Choroid plexus epithelial cell (primary cell): ENCODE measurements at regions not wholly inside any gene's neighbourhood (a gene's known extent, or its start where the extent isn't known, plus 50 kb on each side); places are given as distances from the start of the nearest gene placed in this dataset.

Experiments used
- DNase-seq: peaks from one replicate; pipeline ENCODE4 v3.0.0-alpha.2; 2010; ENCODE audit warnings: low read depth
- H3K4me3 ChIP-seq: 2 replicates; pipeline ENCODE4 v1.5.1; 2011; ENCODE audit warnings: low read depth, mild to moderate bottlenecking, control low read depth, low read length, moderate library complexity
- TF ChIP-seq, protein P1 (sequence below): conservative IDR thresholded peaks from 2 replicates; pipeline ENCODE4 v1.5.1; 2011; ENCODE audit warnings: low read depth, mild to moderate bottlenecking, control low read depth, inconsistent platforms, low read length, moderate library complexity

- TF ChIP-seq, protein P1, sequence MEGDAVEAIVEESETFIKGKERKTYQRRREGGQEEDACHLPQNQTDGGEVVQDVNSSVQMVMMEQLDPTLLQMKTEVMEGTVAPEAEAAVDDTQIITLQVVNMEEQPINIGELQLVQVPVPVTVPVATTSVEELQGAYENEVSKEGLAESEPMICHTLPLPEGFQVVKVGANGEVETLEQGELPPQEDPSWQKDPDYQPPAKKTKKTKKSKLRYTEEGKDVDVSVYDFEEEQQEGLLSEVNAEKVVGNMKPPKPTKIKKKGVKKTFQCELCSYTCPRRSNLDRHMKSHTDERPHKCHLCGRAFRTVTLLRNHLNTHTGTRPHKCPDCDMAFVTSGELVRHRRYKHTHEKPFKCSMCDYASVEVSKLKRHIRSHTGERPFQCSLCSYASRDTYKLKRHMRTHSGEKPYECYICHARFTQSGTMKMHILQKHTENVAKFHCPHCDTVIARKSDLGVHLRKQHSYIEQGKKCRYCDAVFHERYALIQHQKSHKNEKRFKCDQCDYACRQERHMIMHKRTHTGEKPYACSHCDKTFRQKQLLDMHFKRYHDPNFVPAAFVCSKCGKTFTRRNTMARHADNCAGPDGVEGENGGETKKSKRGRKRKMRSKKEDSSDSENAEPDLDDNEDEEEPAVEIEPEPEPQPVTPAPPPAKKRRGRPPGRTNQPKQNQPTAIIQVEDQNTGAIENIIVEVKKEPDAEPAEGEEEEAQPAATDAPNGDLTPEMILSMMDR: no peak
- H3K4me3 ChIP-seq: no peak overlapping the region
- DNase-seq: no peak
Measured at GRCh38 chr4:14887842-14888433, 114.3 kb upstream of the CPEB2 start.

DNA sequence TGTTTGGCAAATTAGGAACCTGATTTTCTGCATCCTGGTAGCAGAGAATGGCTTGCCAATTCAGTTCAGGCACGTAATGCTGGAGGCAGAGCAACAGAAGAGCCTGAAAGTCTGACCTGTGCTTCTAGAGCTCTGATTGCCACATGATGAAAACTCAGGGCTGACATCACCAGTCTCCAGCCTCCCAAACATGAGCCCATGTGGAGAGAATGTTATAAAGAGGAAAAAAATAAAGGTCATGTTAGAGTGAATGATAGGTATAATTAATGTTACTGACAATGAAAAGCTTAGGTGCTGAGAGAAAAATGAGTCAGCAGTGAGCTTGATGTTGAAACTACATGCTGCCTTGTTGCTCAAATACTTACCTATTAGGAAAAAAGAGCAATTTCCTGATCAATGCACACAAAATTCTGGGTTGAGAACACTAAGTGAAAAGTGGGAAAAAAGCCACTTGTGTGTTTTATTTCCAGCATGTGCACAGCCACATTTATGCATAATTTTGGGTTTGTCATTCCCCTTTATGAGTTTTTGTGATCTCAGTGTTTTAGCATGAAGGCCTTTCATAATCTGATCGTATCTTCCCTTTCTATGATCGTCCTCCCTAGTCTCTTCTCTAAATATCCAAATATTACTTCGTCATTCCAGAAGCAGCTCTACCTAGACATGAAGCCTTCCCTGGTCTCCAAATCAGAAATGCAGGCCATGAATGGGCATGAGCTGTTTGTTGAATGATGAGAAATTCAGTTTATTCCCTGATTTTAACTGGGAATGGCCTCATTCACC, 113.3 kb upstream of the CPEB2 start:
- TF ChIP-seq, protein P1: no peak
- H3K4me3 ChIP-seq: no peak overlapping the region
- peak; percentile 59 for DNase-seq

DNA sequence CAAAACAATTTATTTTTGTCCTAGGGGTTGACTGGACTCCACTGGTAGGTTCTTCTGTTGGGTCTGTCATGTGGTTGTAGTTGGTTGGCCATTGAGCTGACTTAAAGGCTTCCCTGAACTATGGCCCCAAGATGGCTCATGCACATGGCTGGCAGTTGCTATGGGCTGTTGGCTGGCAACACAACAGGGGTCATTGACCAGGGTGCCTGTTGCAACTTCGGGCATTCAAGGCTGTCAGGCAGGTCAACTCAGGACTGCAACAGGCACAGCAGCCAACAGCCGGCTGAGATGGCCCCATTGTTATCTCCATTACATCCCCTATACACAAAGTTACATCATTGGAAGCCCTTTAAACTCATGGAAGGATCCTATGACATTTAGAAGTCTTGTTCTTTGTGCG, 109.7 kb upstream of the CPEB2 start:
- H3K4me3 ChIP-seq: no peak overlapping the region
- no peak for DNase-seq
- TF ChIP-seq, protein P1: no peak

- DNase-seq: no peak
- TF ChIP-seq, protein P1: no peak
- H3K4me3 ChIP-seq: no peak overlapping the region
Measured at GRCh38 chr4:14893713-14894112, 108.6 kb upstream of the CPEB2 start.

- TF ChIP-seq, protein P1: no peak
- H3K4me3 ChIP-seq: no peak overlapping the region
- DNase-seq: no peak
Measured at GRCh38 chr4:14894392-14895292, 107.6 kb upstream of the CPEB2 start.

GRCh38 chr4:14896656-14897175, 105.6 kb upstream of the CPEB2 start:
- TF ChIP-seq, protein P1: no peak
- H3K4me3 ChIP-seq: no peak overlapping the region
- no peak for DNase-seq
